ENCODE measurements at regions not wholly inside any gene's neighbourhood (a gene's known extent, or its start where the extent isn't known, plus 50 kb on each side); places are given as distances from the start of the nearest gene placed in this dataset.
"Not testable (repeated sequence)": the region's sequence is repeated elsewhere in the genome, so short reads cannot be mapped to it uniquely, and the experiment has no call there.

- TF ChIP-seq, protein P1, sequence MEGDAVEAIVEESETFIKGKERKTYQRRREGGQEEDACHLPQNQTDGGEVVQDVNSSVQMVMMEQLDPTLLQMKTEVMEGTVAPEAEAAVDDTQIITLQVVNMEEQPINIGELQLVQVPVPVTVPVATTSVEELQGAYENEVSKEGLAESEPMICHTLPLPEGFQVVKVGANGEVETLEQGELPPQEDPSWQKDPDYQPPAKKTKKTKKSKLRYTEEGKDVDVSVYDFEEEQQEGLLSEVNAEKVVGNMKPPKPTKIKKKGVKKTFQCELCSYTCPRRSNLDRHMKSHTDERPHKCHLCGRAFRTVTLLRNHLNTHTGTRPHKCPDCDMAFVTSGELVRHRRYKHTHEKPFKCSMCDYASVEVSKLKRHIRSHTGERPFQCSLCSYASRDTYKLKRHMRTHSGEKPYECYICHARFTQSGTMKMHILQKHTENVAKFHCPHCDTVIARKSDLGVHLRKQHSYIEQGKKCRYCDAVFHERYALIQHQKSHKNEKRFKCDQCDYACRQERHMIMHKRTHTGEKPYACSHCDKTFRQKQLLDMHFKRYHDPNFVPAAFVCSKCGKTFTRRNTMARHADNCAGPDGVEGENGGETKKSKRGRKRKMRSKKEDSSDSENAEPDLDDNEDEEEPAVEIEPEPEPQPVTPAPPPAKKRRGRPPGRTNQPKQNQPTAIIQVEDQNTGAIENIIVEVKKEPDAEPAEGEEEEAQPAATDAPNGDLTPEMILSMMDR (conservative IDR thresholded peaks at IDR 0.05 in 1 of 2, IDR thresholded peaks at IDR 0.05 in 1 of 2; ENCODE audit: extremely low read depth in 1 of 2, insufficient read depth in 1 of 2, low read depth in 1 of 2, low read length in 2 of 2): not testable (repeated sequence)
- not testable (repeated sequence) for TF ChIP-seq EZH2 (IDR thresholded peaks at IDR 0.05; ENCODE audit: borderline replicate concordance, low read length)
Observed at GRCh38 chr1:146853147-146853546, 85.0 kb upstream of the NBPF12 start.
